ENCODE measurements at regions not wholly inside any gene's neighbourhood (a gene's known extent, or its start where the extent isn't known, plus 50 kb on each side); places are given as distances from the start of the nearest gene placed in this dataset.

DNA sequence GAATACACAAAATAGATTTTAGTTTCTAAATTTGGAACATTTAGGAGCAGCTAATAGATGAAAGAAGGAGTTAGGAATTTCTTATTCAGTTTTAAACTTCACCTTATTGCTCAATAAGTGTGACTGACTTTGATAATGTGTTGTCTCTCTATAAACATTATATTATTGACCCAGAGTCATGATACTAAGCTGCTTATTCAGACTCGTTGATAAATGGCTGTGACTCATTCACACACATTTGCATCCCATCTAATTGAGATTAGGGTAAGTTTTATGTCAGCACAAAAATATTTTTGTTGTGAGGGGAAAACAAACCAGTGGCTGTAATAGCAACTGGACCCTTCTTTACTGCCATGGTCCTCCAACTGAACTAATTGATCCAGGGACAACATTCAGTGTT, 137.6 kb downstream of the GOLIM4 start:
- no peak for DNase-seq

DNA sequence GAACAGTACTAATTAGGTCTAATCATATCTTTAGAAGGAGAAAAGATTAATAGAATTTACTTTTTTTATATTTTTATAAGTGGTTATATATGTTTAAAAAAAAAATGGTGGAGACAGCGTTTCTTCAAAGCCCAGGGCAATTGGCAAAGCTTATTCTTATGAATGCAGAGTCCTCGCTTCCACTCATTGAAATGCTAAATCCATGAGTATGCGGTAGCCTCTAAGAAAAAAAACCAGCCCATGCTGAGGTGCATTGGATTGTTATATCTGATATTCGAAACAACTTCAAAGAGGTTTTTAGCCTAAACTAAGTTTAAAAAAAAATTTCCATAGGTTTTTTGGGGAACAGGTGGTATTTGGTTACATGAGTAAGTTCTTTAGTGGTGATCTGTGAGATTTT, 142.8 kb downstream of the GOLIM4 start:
- no peak for DNase-seq

DNA sequence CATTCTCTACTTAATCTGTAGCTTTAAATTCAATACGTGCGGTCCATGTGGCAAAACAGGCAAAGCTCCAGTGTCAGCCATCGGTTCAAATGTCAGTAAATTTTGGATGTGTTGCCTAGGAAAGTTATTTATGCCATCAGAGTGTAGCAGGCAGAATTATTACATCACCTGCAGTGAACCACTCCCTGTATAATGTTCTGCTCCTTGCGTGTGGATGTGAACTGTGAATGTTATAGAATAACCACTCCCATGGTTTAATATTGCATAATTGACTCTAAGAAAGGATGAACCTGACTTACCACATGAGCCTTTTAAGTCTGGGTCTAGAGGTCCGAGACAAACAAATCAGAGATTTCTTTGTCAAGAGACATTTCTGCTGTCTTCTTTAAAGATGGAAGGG, 145.5 kb downstream of the GOLIM4 start:
- DNase-seq = no peak

DNA sequence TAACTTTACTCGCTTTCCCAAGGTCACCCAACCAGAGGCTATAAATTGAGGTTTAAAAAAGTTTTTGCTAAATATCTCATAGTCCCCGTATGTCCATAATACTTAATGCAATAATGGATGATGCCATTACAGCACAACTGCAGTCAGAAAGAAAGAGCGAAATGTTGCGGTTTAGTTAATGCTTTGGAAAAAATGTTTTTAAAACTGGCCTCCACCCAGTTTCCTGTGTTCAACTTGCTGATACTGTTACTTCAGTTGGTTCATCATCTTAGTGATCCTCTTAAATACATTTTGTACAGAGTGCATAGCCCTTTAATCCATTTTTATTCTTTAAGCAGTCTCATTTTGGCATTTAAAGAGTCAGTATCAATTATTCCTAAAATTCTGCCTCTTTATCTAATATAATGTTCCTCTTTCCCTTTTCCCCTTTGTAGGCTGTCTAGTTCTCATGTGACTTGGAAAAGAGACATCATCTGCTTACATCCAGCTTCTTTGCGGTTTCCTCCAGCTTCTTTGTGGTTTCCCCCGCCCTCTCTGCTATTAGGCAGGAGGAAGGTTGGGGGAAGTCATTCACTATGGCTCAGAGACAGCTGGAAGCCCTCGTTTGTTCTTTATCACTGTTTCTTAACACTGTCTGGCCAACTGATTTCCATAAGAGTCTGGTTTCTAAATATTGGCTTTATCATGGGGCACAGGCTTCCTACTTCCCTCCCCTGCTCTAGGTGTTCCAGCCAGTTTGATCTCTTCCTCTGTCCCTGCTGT, 154.3 kb downstream of the GOLIM4 start:
- DNase-seq = no peak

DNA sequence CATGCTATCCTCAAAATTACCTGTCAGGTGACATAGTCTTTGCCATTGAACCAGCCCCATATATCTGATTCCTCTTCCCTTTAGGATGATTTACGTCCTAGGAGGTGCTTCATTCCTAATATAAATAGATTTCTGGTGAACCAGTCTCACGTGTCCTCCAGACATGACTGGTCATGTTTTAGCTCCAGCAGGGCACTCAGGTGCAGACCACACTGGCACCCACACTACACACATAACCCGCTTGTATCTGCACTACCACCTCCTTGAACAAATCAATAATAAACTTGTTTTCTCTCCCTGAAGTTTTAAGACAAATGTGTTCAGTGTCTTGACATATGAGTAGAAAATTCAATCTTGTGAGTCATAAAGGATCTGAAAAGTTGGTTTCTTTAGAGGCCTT, 155.5 kb downstream of the GOLIM4 start:
- no peak for DNase-seq

DNA sequence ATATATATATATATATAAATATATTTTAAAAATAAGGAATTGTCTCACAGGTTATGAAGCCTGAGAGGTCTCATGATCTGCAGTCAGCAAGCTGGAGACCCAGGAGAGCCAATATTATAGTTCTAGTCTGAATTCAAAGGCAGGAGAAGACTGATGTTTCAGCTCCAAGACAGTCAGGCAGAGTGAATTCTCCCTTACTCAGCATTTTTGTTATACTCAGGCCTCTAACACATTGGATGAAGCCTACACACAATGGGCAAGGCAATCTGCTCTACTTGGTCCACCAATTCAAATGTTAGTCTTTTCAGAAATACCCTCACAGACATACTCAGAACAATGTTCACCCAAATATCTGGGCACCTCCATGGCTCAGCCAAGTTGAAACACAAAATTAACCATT, 157.2 kb downstream of the GOLIM4 start:
- DNase-seq = no peak

DNA sequence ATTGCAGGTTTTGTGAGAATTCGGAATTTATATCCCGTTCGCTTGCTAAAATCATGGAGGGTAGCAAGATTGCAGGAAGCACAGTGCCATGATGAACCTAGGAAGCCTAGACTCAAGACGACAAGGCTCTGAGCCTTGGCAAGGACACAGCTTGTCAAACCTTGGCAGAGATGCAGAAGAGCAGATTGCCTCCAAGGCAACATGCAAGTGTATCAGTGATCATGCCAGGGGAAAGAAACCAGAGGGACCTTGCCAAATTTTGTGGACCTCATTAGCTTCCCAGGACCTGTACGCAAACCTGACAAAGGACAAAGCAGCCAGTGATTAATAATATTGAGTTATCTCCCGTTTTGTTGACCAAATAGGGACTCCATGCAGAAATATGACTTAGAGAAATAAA, 159.7 kb downstream of the GOLIM4 start:
- DNase-seq = no peak

DNA sequence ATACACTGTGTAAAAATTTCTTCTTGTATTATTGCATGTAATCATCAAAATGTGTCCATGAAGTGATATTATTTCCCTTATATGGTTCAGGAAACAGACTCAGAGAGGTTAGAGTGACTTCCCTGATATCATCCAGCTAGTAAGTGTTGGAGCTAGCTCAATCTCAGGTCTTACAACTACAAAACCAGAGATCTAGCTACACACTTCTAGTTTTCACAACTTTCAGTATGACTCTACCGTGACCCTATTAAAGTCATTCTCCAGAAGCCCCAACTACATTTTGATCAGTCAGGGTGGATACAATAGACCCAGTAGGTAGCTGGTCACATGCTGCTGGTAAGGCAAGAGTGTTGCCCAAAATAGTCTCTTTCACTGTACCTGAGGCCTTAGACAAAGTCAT, 165.3 kb downstream of the GOLIM4 start:
- no peak for DNase-seq

DNA sequence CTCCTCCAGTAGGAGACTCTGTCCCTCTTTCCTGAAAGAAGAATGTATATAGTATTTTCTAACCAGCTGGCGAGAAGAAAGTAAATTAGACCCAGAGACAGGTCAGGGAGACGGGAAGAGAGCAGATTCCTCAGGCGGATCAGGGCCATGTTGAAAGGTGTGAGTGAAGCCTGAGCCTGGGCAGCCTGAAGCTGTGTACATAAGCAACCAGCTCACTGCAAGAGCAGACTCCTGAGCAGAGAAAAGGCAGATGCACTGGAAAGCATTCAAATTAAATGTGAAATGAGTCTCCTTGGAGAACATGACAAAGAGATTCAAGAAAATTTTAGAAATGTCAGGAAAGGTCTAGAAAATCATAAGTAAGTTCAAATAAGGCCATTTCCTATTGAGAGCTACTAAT, 165.8 kb downstream of the GOLIM4 start:
- no peak for DNase-seq

DNA sequence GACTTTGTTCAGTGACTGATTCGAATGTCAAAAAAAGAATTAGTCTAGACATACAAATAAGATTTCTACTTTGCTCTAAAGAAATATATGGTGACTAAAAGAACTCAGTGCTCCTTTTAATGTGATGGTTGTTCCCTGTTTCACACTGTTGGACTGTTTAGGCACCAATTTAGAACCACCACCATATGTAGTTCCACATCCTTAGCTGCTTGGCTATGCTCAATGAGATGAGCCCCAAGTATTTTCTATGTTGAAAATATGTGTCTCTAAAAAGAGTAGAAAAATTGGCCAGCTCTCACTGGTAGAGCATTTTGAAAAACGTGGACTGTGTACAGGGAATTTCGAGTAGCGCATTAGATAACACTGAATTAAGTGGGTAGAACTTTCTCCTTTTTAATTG, 167.3 kb downstream of the GOLIM4 start:
- DNase-seq = no peak

DNA sequence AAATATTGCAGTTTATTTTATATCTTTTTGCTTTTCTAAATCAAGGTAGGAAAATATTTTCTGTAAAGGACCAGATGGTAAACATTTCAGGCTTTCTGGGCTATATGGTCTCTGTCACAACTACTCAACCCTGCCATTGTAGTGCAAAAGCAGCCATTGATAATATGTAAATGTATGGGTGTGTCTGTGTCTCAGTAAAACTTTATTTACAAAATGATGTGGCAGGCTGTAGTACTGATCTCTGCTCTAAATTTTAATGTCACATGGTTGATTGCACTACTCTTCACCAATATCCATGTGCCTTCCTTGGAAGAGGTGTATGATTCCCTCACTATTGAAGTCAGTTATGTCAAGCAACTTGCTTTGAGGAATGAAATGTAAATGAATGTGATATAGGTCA, 175.0 kb downstream of the GOLIM4 start:
- DNase-seq = no peak

DNA sequence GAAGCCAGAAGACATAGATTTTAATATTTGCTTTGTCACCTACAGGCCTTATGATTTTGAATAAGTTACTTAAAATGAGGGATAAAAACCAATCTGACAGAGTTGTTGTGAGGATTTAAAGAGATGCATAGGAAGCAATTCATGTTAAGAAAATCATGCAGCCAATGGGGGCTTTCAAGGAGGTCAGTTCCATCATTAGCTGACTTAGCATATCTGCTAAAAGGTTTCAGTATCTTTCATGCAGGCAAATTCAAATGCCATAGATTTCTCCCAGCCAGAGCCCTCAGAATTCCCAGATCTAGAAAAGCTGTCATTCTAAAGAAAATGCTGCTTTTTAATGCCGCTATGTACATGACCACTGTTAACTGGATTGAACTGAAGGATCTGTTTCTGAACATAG, 176.1 kb downstream of the GOLIM4 start:
- DNase-seq = no peak

DNA sequence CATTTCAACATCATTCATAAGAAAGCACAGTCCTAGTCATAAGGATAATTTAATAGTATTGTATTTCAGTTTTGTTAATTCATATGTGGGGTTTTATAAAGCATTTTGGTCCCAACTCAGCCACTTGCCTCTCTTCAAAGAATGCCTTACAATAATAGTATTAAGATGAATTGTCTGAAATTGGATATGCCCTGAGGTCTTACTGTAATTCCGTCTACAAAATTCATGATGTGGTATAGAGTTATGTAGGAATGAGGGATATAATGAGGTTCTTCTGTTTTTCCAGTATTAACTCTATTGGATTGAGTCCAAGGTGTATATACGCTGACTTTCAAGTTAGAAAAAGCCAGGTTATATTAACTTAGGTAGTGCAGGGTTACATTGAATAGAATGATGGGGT, 177.0 kb downstream of the GOLIM4 start:
- DNase-seq = no peak

DNA sequence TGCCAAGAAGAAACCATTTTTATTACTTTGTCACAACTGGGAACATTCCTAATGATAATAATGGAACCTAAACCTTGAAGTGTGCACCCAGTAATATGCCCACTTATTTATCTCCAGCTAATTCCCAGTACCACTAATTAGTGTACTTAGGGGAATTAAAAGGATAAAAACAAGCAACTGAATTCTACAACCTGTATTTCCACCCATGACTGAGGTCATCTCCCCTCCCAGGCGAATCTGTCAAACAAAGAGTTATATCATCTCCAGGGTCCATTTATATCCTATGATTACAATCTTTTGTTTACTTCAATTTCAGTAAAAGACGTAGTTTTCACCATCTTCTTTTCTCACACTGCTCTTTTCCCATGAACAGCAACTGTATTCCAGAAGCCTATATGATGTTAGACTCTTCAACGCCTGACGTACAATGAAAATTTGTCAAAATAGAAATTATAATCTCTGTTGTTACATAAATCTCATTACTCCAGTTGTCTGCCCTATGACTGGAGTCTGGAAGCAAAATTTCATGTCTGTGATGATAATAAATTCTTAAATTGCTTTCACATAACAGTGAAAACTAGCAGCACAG, 177.6 kb downstream of the GOLIM4 start:
- DNase-seq = no peak

DNA sequence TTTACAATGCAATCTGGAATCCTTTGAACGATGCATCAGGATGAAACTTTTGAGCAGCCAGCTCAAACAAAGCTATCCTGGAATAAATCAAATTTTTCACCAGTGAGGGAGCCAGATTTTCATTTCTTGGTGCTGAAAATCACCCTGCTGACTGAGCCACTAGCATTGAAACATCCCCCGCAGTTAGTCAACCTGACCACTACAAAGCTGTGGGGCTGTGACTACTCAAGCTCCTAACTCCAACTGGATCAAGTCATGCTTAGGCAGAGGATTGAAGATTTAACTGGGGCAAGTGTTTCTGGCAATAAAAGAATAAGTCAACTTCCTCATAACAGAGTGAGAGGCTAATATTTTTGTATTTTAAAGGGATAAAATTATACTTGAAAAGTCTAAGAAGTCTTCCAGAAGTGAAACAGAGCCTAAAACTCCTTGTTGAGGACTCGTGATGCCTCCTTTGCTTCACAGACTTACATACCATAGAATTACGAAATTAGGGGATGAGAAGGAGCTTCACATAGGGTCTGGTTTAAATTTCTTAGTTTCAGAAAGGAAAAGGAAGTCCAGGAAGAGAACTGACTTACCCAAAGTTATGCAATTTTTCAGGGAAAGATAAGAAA, 177.8 kb downstream of the SERPINI1 start:
- no peak for DNase-seq

DNA sequence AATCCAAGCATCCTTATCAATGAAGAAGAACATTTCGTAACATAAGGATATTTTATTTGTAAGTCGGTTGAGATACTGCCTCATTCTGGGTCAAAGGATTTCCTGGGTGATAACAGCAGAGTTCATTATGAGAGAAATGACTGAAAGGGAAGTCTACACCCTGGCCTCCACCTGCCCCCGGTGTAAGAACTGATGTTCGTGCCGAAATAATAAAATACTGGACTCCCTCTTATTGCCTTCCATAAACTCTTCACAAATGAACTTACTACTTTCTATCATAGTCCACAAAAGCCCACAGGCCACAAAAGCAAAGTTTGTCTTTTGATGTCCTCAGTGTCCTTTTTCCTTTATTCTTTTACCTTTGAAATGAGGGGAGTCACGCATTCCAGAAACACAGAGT, 174.4 kb downstream of the SERPINI1 start:
- DNase-seq = no peak

DNA sequence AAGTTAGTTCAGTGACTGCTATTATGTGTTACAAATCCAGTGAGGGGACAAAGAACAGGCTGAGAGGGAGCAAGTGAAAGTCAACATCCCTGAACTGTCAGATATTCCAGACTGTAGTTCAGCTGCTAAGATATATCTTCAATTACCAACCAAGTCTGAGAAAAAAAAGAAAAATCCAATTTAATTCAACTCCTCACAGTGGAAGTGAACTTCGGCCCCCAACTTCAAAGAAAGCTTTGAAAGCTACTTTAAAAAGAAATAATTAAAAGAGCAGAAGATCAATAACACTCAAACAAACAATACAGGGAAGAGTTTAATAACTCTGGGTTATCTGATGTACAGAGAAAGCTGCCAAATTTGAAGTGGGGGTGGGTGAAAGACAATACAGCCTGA, 174.0 kb downstream of the SERPINI1 start:
- no peak for DNase-seq

DNA sequence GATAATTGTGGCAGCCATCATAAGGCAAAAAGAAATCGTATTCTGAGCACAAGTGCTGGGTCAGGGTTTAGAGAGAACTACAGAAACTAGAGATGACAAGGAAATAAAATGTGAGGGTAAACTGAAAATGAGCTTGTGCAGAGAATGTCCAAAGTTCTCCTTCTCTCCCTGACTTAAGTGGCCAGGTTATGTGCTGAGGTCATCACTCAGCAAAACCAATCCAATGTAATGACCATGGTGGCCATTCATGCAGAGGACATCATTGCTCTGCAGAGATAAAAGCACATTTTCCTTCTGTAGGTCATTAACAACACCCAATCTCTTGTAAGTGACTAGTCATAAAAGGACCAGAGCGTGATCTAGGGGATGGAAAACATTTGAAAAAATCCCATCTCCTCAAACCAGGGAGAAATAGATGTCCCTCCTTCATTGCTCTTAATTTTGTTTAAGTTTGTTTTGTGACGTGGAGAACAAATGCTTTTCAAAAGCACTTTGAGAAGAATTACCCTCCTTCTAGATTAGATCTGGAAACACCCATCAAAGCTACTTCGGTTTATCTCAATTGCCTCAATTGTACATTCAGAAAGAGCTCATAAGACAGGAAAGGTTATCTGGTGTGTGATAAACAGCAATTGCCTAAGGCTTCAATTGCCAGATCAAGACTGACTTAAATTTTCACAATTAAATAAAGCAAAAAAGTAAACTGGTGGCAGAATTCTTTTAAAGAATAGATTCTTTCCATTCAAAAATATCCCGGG, 173.4 kb downstream of the SERPINI1 start:
- DNase-seq = no peak

DNA sequence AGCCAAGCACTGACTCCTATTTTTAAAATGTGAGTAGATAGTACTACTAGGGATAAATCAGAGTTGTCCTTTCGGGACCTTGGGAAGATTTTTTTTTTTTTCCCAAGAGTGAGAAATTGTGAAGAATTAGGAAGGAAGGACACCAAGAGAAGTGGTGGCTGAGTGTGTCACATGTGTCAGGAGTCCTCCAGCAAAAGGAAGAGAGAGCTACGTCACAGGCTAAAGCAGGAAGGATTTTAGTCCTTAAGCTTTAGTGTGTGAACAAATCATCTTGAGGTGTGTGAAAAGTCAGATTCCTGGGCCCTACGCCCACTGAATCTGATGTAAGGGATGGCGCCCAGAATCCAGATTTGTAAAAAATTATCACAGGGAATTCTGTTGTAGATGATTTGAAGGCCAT, 172.7 kb downstream of the SERPINI1 start:
- no peak for DNase-seq

DNA sequence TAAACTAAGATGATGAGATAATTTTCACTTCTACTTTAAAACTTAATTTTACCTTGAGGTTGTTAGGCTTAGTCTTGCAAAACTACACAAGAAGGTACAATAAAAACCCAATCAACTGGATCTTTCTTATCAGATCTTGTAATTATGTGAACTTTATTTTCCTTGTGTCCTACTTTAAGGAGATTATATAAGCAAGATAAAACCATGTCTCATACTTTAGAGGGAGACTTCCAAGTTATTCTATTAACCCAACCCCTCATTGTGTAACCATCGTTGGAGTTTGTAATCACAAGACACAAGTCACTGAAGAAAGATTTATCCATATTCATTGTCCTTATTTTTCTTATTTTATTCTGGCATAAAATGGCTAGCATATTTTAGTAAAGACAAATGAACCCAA, 165.6 kb downstream of the SERPINI1 start:
- DNase-seq = no peak

DNA sequence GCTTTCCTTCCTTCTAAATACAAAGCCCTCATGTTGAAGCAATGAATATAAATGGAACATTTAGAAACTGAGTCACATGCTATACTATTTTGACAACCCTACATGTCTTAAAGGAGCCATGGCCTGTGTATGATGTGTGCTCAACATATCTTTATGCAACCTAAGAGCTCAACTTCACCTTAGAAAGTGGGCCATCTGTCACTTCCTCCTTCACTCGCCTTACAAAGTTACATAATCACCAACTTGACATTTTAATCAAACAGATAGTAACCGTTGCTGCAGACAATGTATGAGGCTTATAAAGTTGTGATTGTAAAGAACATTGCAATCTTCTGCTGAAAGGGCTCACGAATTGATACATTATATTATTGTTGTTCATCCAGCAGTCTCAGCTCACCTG, 163.6 kb downstream of the SERPINI1 start:
- no peak for DNase-seq

DNA sequence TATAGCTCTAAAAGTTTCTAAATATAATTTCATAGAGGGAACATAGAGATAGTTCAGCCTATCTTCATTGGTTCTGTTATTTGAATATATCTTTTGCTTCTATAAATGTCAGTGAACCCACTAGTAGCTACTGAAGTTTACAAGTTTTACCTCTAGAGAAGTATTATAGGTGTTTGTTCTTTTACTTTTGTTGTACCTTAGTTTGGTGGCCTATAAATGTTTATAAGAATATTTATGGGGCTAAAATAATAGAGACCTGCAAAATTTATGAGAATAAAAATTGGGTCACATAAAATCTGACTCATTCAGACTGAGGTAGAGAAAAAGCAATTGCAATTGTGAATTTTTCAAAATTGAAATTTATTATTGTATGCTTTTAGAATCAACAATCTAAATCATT, 162.6 kb downstream of the SERPINI1 start:
- no peak for DNase-seq

DNA sequence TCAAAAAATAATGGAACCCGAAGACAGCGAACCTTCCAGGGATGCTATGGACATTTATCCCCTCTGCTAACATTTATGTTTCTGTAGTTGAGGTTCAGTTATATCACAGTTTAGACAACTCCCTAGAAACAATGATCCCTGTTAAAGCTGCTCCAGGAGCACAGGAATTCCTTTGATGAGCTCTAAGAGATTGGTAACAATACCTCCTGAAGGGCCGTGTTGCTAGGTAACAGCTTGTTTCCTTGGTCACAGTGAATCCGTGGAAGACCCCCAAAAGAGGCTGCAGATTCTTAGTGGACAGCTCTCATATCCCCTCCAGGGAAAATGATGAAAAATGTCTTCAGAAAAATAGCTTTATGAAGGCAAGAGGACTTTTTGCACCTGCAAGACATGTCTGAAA, 160.2 kb downstream of the SERPINI1 start:
- DNase-seq = no peak

DNA sequence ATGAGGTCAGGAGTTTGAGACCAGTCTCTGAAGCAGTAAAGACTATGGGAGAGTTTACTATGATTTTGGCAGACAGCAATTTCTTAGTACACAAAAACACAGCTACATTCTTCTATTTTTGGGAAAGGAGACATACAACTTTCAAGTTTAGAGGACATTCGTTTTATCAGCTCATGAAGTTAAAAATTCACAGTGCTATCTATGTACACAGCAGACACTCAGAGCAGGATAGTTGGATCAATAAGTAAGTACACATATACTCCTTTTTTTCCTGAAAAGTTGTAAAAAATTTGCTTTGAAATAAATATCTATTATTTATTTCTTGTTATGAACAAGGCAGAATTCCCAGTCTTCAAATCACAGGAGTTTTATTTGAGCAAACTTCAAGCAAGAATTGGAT, 159.7 kb downstream of the SERPINI1 start:
- DNase-seq = no peak
